H1 (cell line): ENCODE measurements at regions not wholly inside any gene's neighbourhood (a gene's known extent, or its start where the extent isn't known, plus 50 kb on each side); places are given as distances from the start of the nearest gene placed in this dataset.

Experiments
- CBX5 ChIP-seq: fragments of 300-800, 300-1000 bp; sonication (generic); IDR thresholded peaks from 2 replicates; pipeline ENCODE4 v1.7.1; 2016; ENCODE audit warnings: antibody characterized with exemption, low read length, low read depth
- CHD2 ChIP-seq: IDR thresholded peaks from 2 replicates; pipeline ENCODE4 v1.6.1; 2012; ENCODE audit warnings: low read length, improper control_type of control experiment
- EGR1 ChIP-seq: IDR thresholded peaks from 2 replicates; pipeline ENCODE4 v1.6.1; 2011; ENCODE audit warnings: low read depth, low read length, borderline replicate concordance
- SRF ChIP-seq: IDR thresholded peaks from 2 replicates; pipeline ENCODE4 v1.6.1; 2011; ENCODE audit warnings: mild to moderate bottlenecking, low read depth, low read length, moderate library complexity
- TEAD4 ChIP-seq: IDR thresholded peaks from 2 replicates; pipeline ENCODE4 v1.6.1; 2012; ENCODE audit warnings: low read depth, low read length, inconsistent platforms, mixed read lengths

DNA sequence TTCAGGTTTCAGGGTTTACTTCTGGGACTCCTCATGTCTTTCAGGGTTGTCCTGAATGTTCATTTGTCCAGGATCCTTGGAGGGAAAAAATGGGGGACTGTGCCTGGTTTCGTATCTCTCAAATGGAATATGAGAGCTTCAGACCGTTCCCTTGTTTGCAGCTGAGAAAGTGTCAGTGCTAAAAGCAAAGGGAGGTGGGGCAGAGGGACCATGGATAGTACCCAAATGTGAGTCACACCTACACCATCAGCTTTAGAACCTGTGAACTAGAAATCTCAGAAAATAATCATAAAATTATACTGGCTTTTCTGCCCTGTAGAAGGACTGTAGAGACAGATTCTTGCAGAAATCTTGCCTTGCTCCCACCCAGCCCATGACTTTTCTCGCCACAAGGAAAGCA, 84.3 kb upstream of the TAF11L2 start (continued):
- TF ChIP-seq TEAD4 (no peak), SRF (no peak), EGR1 (no peak), CBX5 (no peak), CHD2 (no peak)
